ENCODE measurements at regions not wholly inside any gene's neighbourhood (a gene's known extent, or its start where the extent isn't known, plus 50 kb on each side); places are given as distances from the start of the nearest gene placed in this dataset.

DNA sequence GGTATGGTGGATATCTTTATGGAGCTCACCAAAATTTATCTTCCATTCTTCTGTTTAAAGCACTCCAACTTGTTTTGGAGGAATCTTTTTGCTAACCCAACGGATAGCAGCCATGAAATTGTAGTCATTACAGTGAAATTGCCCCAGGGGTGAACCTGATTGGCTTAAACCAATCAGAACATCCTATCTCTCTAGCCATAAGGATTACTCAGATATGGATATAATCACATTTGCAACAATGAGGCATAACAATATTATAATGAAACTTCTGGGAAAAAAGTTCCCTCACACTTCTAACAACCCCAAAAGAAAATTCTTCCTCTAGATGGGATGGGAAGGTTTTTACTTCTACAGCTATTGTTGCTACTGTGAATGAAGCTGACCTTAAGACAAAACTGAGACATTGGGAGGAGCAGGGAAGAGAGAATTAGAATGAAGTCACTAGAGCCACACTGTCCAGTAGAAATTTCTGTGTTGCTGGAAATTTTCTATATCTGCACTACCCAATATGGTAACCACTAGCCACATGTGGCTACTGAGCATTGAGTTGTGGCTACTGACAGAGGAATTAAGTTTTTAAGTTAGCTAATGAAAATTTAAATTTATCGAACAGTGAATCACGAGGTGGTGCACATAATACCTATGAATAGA, 50.4 kb upstream of the ARHGAP21 start:
- H3K9me3 Mint-ChIP-seq = no peaks in the 10 kb centered on the region
- H3K4me3 ChIP-seq (ENCODE audit: low read length) = no peak overlapping the region
- H3K36me3 ChIP-seq (ENCODE audit: control insufficient read depth, insufficient read depth, low read length) = no peaks in the 10 kb centered on the region
- DNase-seq = no peak
- H3K4me1 Mint-ChIP-seq = no peaks in the 10 kb centered on the region
- H3K27ac ChIP-seq (ENCODE audit: low read length) = no peak overlapping the region
- TF ChIP-seq, protein P1, sequence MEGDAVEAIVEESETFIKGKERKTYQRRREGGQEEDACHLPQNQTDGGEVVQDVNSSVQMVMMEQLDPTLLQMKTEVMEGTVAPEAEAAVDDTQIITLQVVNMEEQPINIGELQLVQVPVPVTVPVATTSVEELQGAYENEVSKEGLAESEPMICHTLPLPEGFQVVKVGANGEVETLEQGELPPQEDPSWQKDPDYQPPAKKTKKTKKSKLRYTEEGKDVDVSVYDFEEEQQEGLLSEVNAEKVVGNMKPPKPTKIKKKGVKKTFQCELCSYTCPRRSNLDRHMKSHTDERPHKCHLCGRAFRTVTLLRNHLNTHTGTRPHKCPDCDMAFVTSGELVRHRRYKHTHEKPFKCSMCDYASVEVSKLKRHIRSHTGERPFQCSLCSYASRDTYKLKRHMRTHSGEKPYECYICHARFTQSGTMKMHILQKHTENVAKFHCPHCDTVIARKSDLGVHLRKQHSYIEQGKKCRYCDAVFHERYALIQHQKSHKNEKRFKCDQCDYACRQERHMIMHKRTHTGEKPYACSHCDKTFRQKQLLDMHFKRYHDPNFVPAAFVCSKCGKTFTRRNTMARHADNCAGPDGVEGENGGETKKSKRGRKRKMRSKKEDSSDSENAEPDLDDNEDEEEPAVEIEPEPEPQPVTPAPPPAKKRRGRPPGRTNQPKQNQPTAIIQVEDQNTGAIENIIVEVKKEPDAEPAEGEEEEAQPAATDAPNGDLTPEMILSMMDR (IDR thresholded peaks at IDR 0.05) = no peak
- H3K4me1 ChIP-seq (ENCODE audit: control insufficient read depth, insufficient read depth, low read length) = no peaks in the 10 kb centered on the region
- peaks cover 0 to 2% of the 10 kb centered on the region in 2 donors for H3K27me3 Mint-ChIP-seq (ENCODE audit: low read depth in 2 of 2)
- no peak overlapping the region for H3K4me3 Mint-ChIP-seq
- no peaks in the 10 kb centered on the region for H3K27me3 ChIP-seq (ENCODE audit: control insufficient read depth, insufficient read depth, low read length)
- intact Hi-C loops (cut with micrococcal nuclease) = no loop called here
- no peak overlapping the region for H3K27ac Mint-ChIP-seq
- no peaks in the 10 kb centered on the region for H3K9me3 ChIP-seq (ENCODE audit: control insufficient read depth, insufficient read depth, low read length)
- no peaks in the 10 kb centered on the region for H3K36me3 Mint-ChIP-seq
- 100% methylated on average over 1 of the region's 3 CpGs for WGBS (ENCODE audit: insufficient coverage)
- ATAC-seq = no peak
